Adrenal gland (tissue), 5 donors: ENCODE measurements at regions not wholly inside any gene's neighbourhood (a gene's known extent, or its start where the extent isn't known, plus 50 kb on each side); places are given as distances from the start of the nearest gene placed in this dataset.

ENCODE experiments used
- CTCF ChIP-seq, 6 experiments: fragments of 450-650 bp in 4 of 6; fragments of 200-600 bp in 2 of 6; sonication (generic) in 1 of 6; IDR thresholded peaks; 1 replicate in 5 of 6; 2 replicates in 1 of 6; pipeline versions ENCODE4 v1.5.1 to v1.8.0; 2016 to 2021; ENCODE audit warnings: antibody characterized with exemption in 6 of 6, mild to moderate bottlenecking in 2 of 6, moderate library complexity in 1 of 6
- POLR2A ChIP-seq, 2 donors: fragments of 450-650 bp; IDR thresholded peaks; one replicate each; pipeline ENCODE4 v1.6.1; 2017; ENCODE audit warnings: antibody characterized with exemption in 2 of 2, mild to moderate bottlenecking in 2 of 2, moderate library complexity in 1 of 2
- donor health status: DM: no; HTN: no; CAD: no.

GRCh38 chr5:124604419-124604818, 142.0 kb downstream of the ZNF608 start:
- TF ChIP-seq CTCF (IDR thresholded peaks at IDR 0.05): no peak
- no peak for TF ChIP-seq POLR2A (IDR thresholded peaks at IDR 0.05)
